Iris pigment epithelial cell (primary cell): ENCODE measurements at regions not wholly inside any gene's neighbourhood (a gene's known extent, or its start where the extent isn't known, plus 50 kb on each side); places are given as distances from the start of the nearest gene placed in this dataset.

Experiments used
- DNase-seq: peaks from one replicate; pipeline ENCODE4 v3.0.0-alpha.2; 2011; ENCODE audit warnings: low read depth

GRCh38 chr10:4482659-4483058, 343.3 kb upstream of the AKR1E2 start:
- DNase-seq: no peak

- no peak for DNase-seq
Measured at GRCh38 chr10:4481192-4481591, 344.8 kb upstream of the AKR1E2 start.

GRCh38 chr10:4479342-4479741, 346.7 kb upstream of the AKR1E2 start:
- no peak for DNase-seq

- no peak for DNase-seq
Measured at GRCh38 chr10:4477664-4478063, 348.3 kb upstream of the AKR1E2 start.

- DNase-seq: no peak
Measured at GRCh38 chr10:4475827-4476490, 350.0 kb upstream of the AKR1E2 start.

GRCh38 chr10:4474829-4475228, 351.2 kb upstream of the AKR1E2 start:
- DNase-seq: no peak

GRCh38 chr10:4473977-4474376, 352.0 kb upstream of the AKR1E2 start:
- DNase-seq: no peak

GRCh38 chr10:4472190-4472904, 353.7 kb upstream of the AKR1E2 start:
- no peak for DNase-seq

GRCh38 chr10:4470231-4470835, 355.7 kb upstream of the AKR1E2 start:
- DNase-seq: peak; percentile 94

GRCh38 chr10:4467481-4467880, 358.5 kb upstream of the AKR1E2 start:
- DNase-seq: no peak

- no peak for DNase-seq
Measured at GRCh38 chr10:4460267-4460666, 365.7 kb upstream of the AKR1E2 start.

GRCh38 chr10:4459531-4459930, 366.5 kb upstream of the AKR1E2 start:
- peak; percentile 95 for DNase-seq

GRCh38 chr10:4457597-4457996, 368.4 kb upstream of the AKR1E2 start:
- no peak for DNase-seq

- DNase-seq: no peak
Measured at GRCh38 chr10:4456776-4457175, 369.2 kb upstream of the AKR1E2 start.

GRCh38 chr10:4456279-4456678, 369.7 kb upstream of the AKR1E2 start:
- DNase-seq: no peak

GRCh38 chr10:4453950-4454349, 372.1 kb upstream of the AKR1E2 start:
- DNase-seq: no peak

GRCh38 chr10:4453276-4453675, 372.7 kb upstream of the AKR1E2 start:
- DNase-seq: no peak

GRCh38 chr10:4450981-4451908, 374.8 kb upstream of the AKR1E2 start:
- peak; percentile 86 for DNase-seq

- no peak for DNase-seq
Measured at GRCh38 chr10:4450169-4450568, 375.8 kb upstream of the AKR1E2 start.

- DNase-seq: no peak
Measured at GRCh38 chr10:4448030-4448429, 378.0 kb upstream of the AKR1E2 start.

GRCh38 chr10:4443419-4443818, 382.6 kb upstream of the AKR1E2 start:
- no peak for DNase-seq

- no peak for DNase-seq
Measured at GRCh38 chr10:4442296-4442695, 383.7 kb upstream of the AKR1E2 start.
